22Rv1 (cell line): ENCODE measurements at regions not wholly inside any gene's neighbourhood (a gene's known extent, or its start where the extent isn't known, plus 50 kb on each side); places are given as distances from the start of the nearest gene placed in this dataset.

Experiments
- CTCF ChIP-seq: fragments of 450-650 bp; IDR thresholded peaks from 2 replicates; pipeline ENCODE4 v1.5.1; 2017; ENCODE audit warnings: mild to moderate bottlenecking
- ZFX ChIP-seq: fragments of 450-650 bp; IDR thresholded peaks from 2 replicates; pipeline ENCODE4 v1.6.1; 2017; ENCODE audit warnings: antibody characterized with exemption, borderline replicate concordance

GRCh38 chr22:34070051-34070450 lies 149.8 kb upstream of the LARGE1 start:
- TF ChIP-seq CTCF (no peak), ZFX (no peak)
